K562 (cell line): ENCODE measurements at regions not wholly inside any gene's neighbourhood (a gene's known extent, or its start where the extent isn't known, plus 50 kb on each side); places are given as distances from the start of the nearest gene placed in this dataset.
"Not testable (repeated sequence)": the region's sequence is repeated elsewhere in the genome, so short reads cannot be mapped to it uniquely, and the experiment has no call there.

Source experiments
- ATAC-seq: fragments of 200-7000 bp; cut with Tn5 transposase; 3 replicates; pipeline ENCODE4 v1.9.1; 2020; ENCODE audit warnings: moderate library complexity
- BruUV-seq: library from RNA; stranded (reverse); fragments of 400-500 nt; replicated peaks from 2 replicates; lab custom pipeline; 2021; lab: Mats Ljungman, UMichigan
- CTCF ChIA-PET: fragments of 300-600 bp; formaldehyde crosslinking; extraction: SDS; loops from one replicate; lab custom pipeline; 2021; ENCODE audit warnings: low intra/inter-chr PET ratio; lab: Yijun Ruan, JAX
- POLR2A ChIA-PET: fragments of 300-600, 350-650 bp; sonication (Branson Sonifier 250); formaldehyde crosslinking; extraction: SDS; loops from one replicate; lab custom pipeline; 2021; ENCODE audit warnings: antibody characterized with exemption, inconsistent platforms; lab: Yijun Ruan, JAX
- DNase-seq, 4 experiments: peaks; one replicate each; pipeline versions ENCODE4 v3.0.0 to v3.0.0-alpha.2; 2011 to 2018; ENCODE audit warnings: low spot score in 3 of 4, mixed read lengths in 3 of 4; ENCODE audit errors: extremely low read depth in 1 of 4
- FAIRE-seq: peaks from 2 replicates; lab custom pipeline; 2011; peaks lifted over from hg19 to GRCh38; lab: Jason Lieb, UNC
- H2AFZ ChIP-seq: 2 replicates; pipeline ENCODE4 v1.6.0; 2011; ENCODE audit warnings: low read depth, low read length, control low read depth, inconsistent platforms
- H3K27ac ChIP-seq: fragments of 200-600 bp; 3 replicates; pipeline ENCODE4 v1.8.0; 2011; ENCODE audit warnings: low read depth, mild to moderate bottlenecking, control low read depth, inconsistent platforms, low read length, moderate library complexity, mixed read lengths; ENCODE audit errors: extremely low read depth
- H3K27me3 ChIP-seq, 2 experiments: fragments of 300-600 bp in 1 of 2; 2 replicates in 1 of 2; 3 replicates in 1 of 2; pipeline versions ENCODE4 v1.6.0 to v1.8.0; 2011; ENCODE audit warnings: inconsistent platforms in 2 of 2, low read length in 2 of 2, mild to moderate bottlenecking in 1 of 2, mixed read lengths in 1 of 2, moderate library complexity in 1 of 2; ENCODE audit not compliant: control insufficient read depth in 2 of 2, insufficient read depth in 2 of 2
- H3K36me3 ChIP-seq: fragments of 300-600 bp; 3 replicates; pipeline ENCODE4 v1.8.0; 2011; ENCODE audit warnings: mild to moderate bottlenecking, low read length, inconsistent platforms; ENCODE audit not compliant: control insufficient read depth, insufficient read depth
- H3K4me1 ChIP-seq, 2 experiments: fragments of 200-600 bp in 1 of 2; replicated peaks in 1 of 2; 2 replicates in 1 of 2; 3 replicates in 1 of 2; pipeline versions ENCODE4 v1.5.1 to v1.8.0; 2011; ENCODE audit warnings: inconsistent platforms in 2 of 2, low read length in 2 of 2, mild to moderate bottlenecking in 1 of 2, mixed read lengths in 1 of 2, moderate library complexity in 1 of 2; ENCODE audit not compliant: control insufficient read depth in 2 of 2, insufficient read depth in 2 of 2
- H3K4me2 ChIP-seq: 2 replicates; pipeline ENCODE4 v1.6.1; 2011; ENCODE audit warnings: low read length, control low read depth, inconsistent platforms, mixed read lengths; ENCODE audit not compliant: insufficient read depth
- H3K4me3 ChIP-seq: fragments of 200-600 bp; sonication (generic), shearing (Covaris generic); 2 replicates; pipeline ENCODE4 v1.5.1; 2016; ENCODE audit warnings: control low read depth, inconsistent platforms
- H3K79me2 ChIP-seq: fragments of 200-600 bp; 3 replicates; pipeline ENCODE4 v1.8.0; 2011; ENCODE audit warnings: low read length, inconsistent platforms; ENCODE audit not compliant: control insufficient read depth, insufficient read depth
- H3K9ac ChIP-seq, 2 experiments: 2 replicates each; pipeline versions ENCODE4 v1.6.0 to v1.6.1; 2011; ENCODE audit warnings: low read depth in 2 of 2, low read length in 2 of 2, control low read depth in 1 of 2, inconsistent platforms in 1 of 2, mild to moderate bottlenecking in 1 of 2, mixed read lengths in 1 of 2; ENCODE audit not compliant: insufficient read depth in 1 of 2
- H3K9me1 ChIP-seq: one replicate; pipeline ENCODE4 v1.6.0; 2011; ENCODE audit warnings: inconsistent platforms, mild to moderate bottlenecking, low read length, moderate library complexity; ENCODE audit not compliant: control insufficient read depth, insufficient read depth
- H3K9me3 ChIP-seq: replicated peaks from 2 replicates; pipeline ENCODE4 v1.5.1; 2011; ENCODE audit warnings: low read depth, low read length, inconsistent platforms; ENCODE audit not compliant: control insufficient read depth, insufficient read depth
- H4K20me1 ChIP-seq: replicated peaks from 2 replicates; pipeline ENCODE4 v1.6.1; 2011; ENCODE audit warnings: low read length, inconsistent platforms, mixed read lengths; ENCODE audit not compliant: control insufficient read depth, insufficient read depth
- NFYB ChIP-seq: IDR thresholded peaks from 2 replicates; pipeline ENCODE4 v1.6.1; 2011; ENCODE audit warnings: mild to moderate bottlenecking, moderate library complexity; ENCODE audit not compliant: insufficient read length; ENCODE audit errors: extremely low read depth
- RERE ChIP-seq: sonication (generic); formaldehyde crosslinking; IDR thresholded peaks from 2 replicates; pipeline ENCODE4 v1.8.0; 2023; ENCODE audit warnings: missing genetic modification reagents, mild to moderate bottlenecking, borderline replicate concordance
- WGBS: fragments of 100-300 bp; shearing (Covaris generic); methylation state at CpG from one replicate; pipeline ENCODE4 v1.1.6; 2016; ENCODE audit warnings: low coverage, mixed read lengths; ENCODE audit not compliant: insufficient coverage; ENCODE audit errors: missing lambda C conversion rate; 5-methylcytosine and 5-hydroxymethylcytosine counted together
- in situ Hi-C: fragments of 300-500 bp; cut with MboI; formaldehyde crosslinking; loops from 4 replicates; pipeline ENCODE4 v1.15.0; 2018; ENCODE audit warnings: inconsistent platforms, mixed read lengths
- intact Hi-C: fragments of 100-400 bp; cut with micrococcal nuclease; formaldehyde crosslinking; loops from 2 replicates; pipeline ENCODE4 v1.14.2; 2022

- intact Hi-C loops (no loop called here), in situ Hi-C loops (no loop called here)
- Histone ChIP-seq H2AFZ (peak overlapping the region; percentile 63; the same call in 1 of the 2 replicates), H3K9ac (no peak overlapping the region), H3K79me2 (peaks cover 5% of the 10 kb centered on the region; the same call in 1 of the 3 replicates), H3K4me2 (no peak overlapping the region), H3K27me3 (no peaks in the 10 kb centered on the region), H3K27ac (no peak overlapping the region), H4K20me1 (no peaks in the 10 kb centered on the region), H3K4me1 (no peaks in the 10 kb centered on the region), H3K9me1 (no peaks in the 10 kb centered on the region), H3K4me3 (peak overlapping the region; percentile 42), H3K9me3 (no peaks in the 10 kb centered on the region), H3K36me3 (no peaks in the 10 kb centered on the region)
- peak; percentile 73 for TF ChIP-seq NFYB
- TF ChIP-seq RERE (CRISPR knock-in tag), result no peak
- 19% methylated on average over 6 of the region's 8 CpGs for WGBS
- ChIA-PET CTCF (no interaction called here), POLR2A (no interaction called here)
- no peak; the same call in 2 of the 3 replicates for ATAC-seq
- DNase-seq, result no peak
- no TSS peak for BruUV-seq
- FAIRE-seq, result no peak
These were observed 920.7 kb upstream of the FOXG1 start for GRCh38 chr14:27845902-27846301.

GRCh38 chr14:27847480-27847879 is 919.1 kb upstream of the FOXG1 start:
- H3K79me2 ChIP-seq, H3K9me3 ChIP-seq, H2AFZ ChIP-seq, H4K20me1 ChIP-seq, H3K9me1 ChIP-seq, H3K4me1 ChIP-seq, H3K4me2 ChIP-seq, H3K27me3 ChIP-seq, BruUV-seq, DNase-seq, ATAC-seq, H3K36me3 ChIP-seq, intact Hi-C loops, FAIRE-seq, H3K4me3 ChIP-seq, POLR2A ChIA-PET, in situ Hi-C loops, H3K9ac ChIP-seq, CTCF ChIA-PET, H3K27ac ChIP-seq: not testable (repeated sequence)
- WGBS, result no CpG with 5 or more reads among the region's 1 CpG

- intact Hi-C loops, H3K27me3 ChIP-seq, H3K9me1 ChIP-seq, H3K27ac ChIP-seq, H2AFZ ChIP-seq, FAIRE-seq, H3K4me1 ChIP-seq, H3K4me2 ChIP-seq, H3K79me2 ChIP-seq, CTCF ChIA-PET, BruUV-seq, H3K36me3 ChIP-seq, H4K20me1 ChIP-seq, H3K4me3 ChIP-seq, H3K9ac ChIP-seq, in situ Hi-C loops, DNase-seq, POLR2A ChIA-PET, ATAC-seq, H3K9me3 ChIP-seq: not testable (repeated sequence)
These were observed 917.4 kb upstream of the FOXG1 start for GRCh38 chr14:27849193-27849592.
